Spleen (tissue), 11 donors: ENCODE measurements at regions not wholly inside any gene's neighbourhood (a gene's known extent, or its start where the extent isn't known, plus 50 kb on each side); places are given as distances from the start of the nearest gene placed in this dataset.

Experiments
- DNase-seq: peaks from one replicate; pipeline ENCODE4 v3.0.0-alpha.2; 2020
- H3K27ac ChIP-seq, 8 donors: fragments of 200-600 bp; sonication (generic) in 7 of 8; 1 replicate in 4 of 8; 2 replicates in 4 of 8; pipeline versions ENCODE4 v1.5.0 to v1.8.0; 2016 to 2021; ENCODE audit warnings: inconsistent platforms in 4 of 8, mild to moderate bottlenecking in 4 of 8, moderate library complexity in 1 of 8
- H3K27me3 ChIP-seq, 7 donors: fragments of 200-600 bp; sonication (generic) in 6 of 7; replicated peaks in 1 of 7; 1 replicate in 4 of 7; 2 replicates in 3 of 7; pipeline versions ENCODE4 v1.5.0 to v1.8.0; 2016 to 2021; ENCODE audit warnings: inconsistent platforms in 3 of 7, mild to moderate bottlenecking in 1 of 7
- H3K36me3 ChIP-seq, 6 donors: fragments of 200-600 bp; sonication (generic) in 5 of 6; 1 replicate in 4 of 6; 2 replicates in 2 of 6; pipeline versions ENCODE4 v1.5.0 to v1.8.0; 2016 to 2021; ENCODE audit warnings: inconsistent platforms in 2 of 6
- H3K4me1 ChIP-seq, 6 donors: fragments of 200-600 bp; sonication (generic) in 5 of 6; 1 replicate in 3 of 6; 2 replicates in 3 of 6; pipeline versions ENCODE4 v1.5.0 to v1.8.0; 2016 to 2021; ENCODE audit warnings: inconsistent platforms in 3 of 6
- H3K4me3 ChIP-seq, 8 donors: fragments of 200-600 bp; sonication (generic) in 7 of 8; 1 replicate in 4 of 8; 2 replicates in 4 of 8; pipeline versions ENCODE4 v1.5.0 to v1.8.0; 2016 to 2021; ENCODE audit warnings: inconsistent platforms in 4 of 8, mild to moderate bottlenecking in 4 of 8, moderate library complexity in 2 of 8
- H3K9me3 ChIP-seq, 8 donors: fragments of 200-600 bp; sonication (generic) in 7 of 8; 1 replicate in 4 of 8; 2 replicates in 4 of 8; pipeline versions ENCODE4 v1.5.0 to v1.8.0; 2016 to 2021; ENCODE audit warnings: inconsistent platforms in 4 of 8
- POLR2A ChIP-seq, 3 donors: fragments of 450-650 bp; IDR thresholded peaks; one replicate each; pipeline ENCODE4 v1.5.1; 2017; ENCODE audit warnings: antibody characterized with exemption in 3 of 3, mild to moderate bottlenecking in 1 of 3
- POLR2AphosphoS5 ChIP-seq, 3 donors: sonication (generic); formaldehyde crosslinking; IDR thresholded peaks; one replicate each; pipeline ENCODE4 v1.5.1; 2017; ENCODE audit warnings: antibody characterized with exemption in 3 of 3
- WGBS, 5 donors: extraction: QIAGEN DNeasy Blood & Tissue Kit in 3 of 5; methylation state at CpG; one replicate each; pipeline versions ENCODE4 v1.1.5 to v1.1.7; 2013 to 2018; 5-methylcytosine and 5-hydroxymethylcytosine counted together
- intact Hi-C: fragments of 100-400 bp; cut with DNase I; formaldehyde crosslinking; loops from one replicate; pipeline ENCODE4 v1.15.0; 2023; ENCODE audit warnings: low total_unique reads
- TF ChIP-seq, protein P1 (sequence below), 11 experiments: fragments of 200-600 bp in 7 of 11; fragments of 450-650 bp in 4 of 11; sonication (generic) in 4 of 11; IDR thresholded peaks in 8 of 11; conservative IDR thresholded peaks in 3 of 11; 1 replicate in 7 of 11; 2 replicates in 4 of 11; pipeline versions ENCODE4 v1.4.0 to v1.8.0; 2016 to 2021; ENCODE audit warnings: antibody characterized with exemption in 11 of 11, inconsistent platforms in 4 of 11, mild to moderate bottlenecking in 1 of 11
- donor health status: healthy with polysubstance abuse.
- donor health status: DM: no; HTN: no; CAD: no; lungs with moderate emphysema.
- donor health status: DM: no; HTN: no; CAD: no.
- donor health status: Bipolar disorder and iron deficiency.
- donor health status: healthy.
- donor health status: DM: no; HTN: no; CAD: no.
- donor health status: DM: yes; HTN: yes; CAD: no.

DNA sequence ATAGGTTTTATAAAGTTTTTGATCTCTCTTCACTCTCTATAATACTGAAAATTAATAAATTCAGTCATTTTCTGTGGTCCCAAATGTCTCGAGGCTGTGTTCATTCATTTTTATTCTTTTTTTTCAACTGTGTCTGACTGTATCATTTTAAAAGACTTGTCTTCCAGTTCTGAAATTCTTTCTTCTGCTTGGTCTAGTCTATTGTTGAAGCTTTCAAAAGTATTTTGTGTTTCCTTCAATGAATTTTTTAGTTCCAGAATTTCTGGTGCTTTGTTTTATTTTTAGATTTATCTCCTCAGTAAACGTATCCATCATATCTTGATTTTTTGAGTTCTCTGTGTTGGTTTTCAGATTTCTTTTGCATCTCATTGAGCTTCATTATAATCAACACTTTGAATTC lies 161.0 kb upstream of the CHRM3 start:
- Histone ChIP-seq H3K4me3 (no peak overlapping the region), H3K27ac (no peak overlapping the region), H3K36me3 (no peaks in the 10 kb centered on the region), H3K9me3 (peaks cover 0 to 72% (median 51%) of the 10 kb centered on the region in 8 donors), H3K27me3 (no peaks in the 10 kb centered on the region), H3K4me1 (no peaks in the 10 kb centered on the region)
- DNase-seq: no peak
- TF ChIP-seq POLR2AphosphoS5 (IDR thresholded peaks at IDR 0.05) (no peak), POLR2A (IDR thresholded peaks at IDR 0.05) (no peak)
- TF ChIP-seq, protein P1, sequence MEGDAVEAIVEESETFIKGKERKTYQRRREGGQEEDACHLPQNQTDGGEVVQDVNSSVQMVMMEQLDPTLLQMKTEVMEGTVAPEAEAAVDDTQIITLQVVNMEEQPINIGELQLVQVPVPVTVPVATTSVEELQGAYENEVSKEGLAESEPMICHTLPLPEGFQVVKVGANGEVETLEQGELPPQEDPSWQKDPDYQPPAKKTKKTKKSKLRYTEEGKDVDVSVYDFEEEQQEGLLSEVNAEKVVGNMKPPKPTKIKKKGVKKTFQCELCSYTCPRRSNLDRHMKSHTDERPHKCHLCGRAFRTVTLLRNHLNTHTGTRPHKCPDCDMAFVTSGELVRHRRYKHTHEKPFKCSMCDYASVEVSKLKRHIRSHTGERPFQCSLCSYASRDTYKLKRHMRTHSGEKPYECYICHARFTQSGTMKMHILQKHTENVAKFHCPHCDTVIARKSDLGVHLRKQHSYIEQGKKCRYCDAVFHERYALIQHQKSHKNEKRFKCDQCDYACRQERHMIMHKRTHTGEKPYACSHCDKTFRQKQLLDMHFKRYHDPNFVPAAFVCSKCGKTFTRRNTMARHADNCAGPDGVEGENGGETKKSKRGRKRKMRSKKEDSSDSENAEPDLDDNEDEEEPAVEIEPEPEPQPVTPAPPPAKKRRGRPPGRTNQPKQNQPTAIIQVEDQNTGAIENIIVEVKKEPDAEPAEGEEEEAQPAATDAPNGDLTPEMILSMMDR (IDR thresholded peaks at IDR 0.05 in 8 of 11, conservative IDR thresholded peaks at IDR 0.05 in 3 of 11): no peak
- intact Hi-C loops: no loop called here
- 82 to 88% (median 85%) methylated on average over 2 of the region's 2 CpGs for WGBS, 5 donors

DNA sequence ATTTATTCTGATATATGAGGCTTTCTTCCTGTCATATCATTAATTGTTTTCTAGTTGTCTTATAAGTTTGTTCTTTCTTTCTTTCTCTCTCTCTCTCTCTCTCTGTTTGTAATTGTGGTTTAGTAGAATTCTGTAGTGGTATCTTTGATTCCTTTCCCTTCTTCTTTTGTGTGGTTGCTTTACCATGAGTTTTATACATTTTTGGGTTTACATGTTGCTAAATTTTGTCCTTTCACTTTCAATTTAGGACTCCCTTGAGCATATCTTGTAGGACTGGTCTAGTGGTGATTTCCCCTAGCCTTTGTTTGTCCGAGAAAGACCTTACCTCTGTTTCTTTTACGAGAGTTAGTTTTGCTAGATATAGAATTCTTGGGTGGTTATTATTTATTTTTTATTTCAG lies 162.3 kb upstream of the CHRM3 start:
- Histone ChIP-seq H3K27ac (no peak overlapping the region), H3K4me1 (no peaks in the 10 kb centered on the region), H3K27me3 (no peaks in the 10 kb centered on the region), H3K36me3 (no peaks in the 10 kb centered on the region), H3K4me3 (no peak overlapping the region), H3K9me3 (peaks cover 0 to 85% (median 57%) of the 10 kb centered on the region in 8 donors)
- intact Hi-C loops: no loop called here
- 80 to 94% (median 81%) methylated on average over 2 of the region's 2 CpGs for WGBS, 5 donors
- TF ChIP-seq, protein P1 (IDR thresholded peaks at IDR 0.05 in 8 of 11, conservative IDR thresholded peaks at IDR 0.05 in 3 of 11): no peak
- TF ChIP-seq POLR2AphosphoS5 (IDR thresholded peaks at IDR 0.05): no peak
- TF ChIP-seq POLR2A (IDR thresholded peaks at IDR 0.05): no peak
- DNase-seq: no peak

DNA sequence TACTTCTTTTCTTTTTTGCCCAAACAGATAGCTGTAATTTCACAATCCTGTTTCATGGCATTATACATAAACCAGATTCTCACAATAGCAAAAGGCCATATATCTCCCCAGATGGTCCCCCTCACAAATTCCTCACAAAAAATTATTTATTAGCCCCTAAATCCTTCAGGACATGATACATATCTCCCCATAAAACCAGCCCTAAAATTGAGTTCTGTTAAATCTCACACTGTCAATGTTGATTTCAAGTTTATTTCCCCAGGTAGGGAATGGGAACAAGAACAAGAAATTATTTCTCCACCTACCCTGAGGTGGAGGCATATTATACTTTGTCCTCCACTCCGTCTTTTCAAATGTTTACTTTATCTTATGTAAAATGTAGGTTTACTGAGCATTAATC lies 163.4 kb upstream of the CHRM3 start:
- no peak overlapping the region for H3K4me3 ChIP-seq
- no peaks in the 10 kb centered on the region for H3K27me3 ChIP-seq
- no peak overlapping the region for H3K27ac ChIP-seq
- WGBS, 5 donors: 88 to 100% (median 95%) methylated on average over 1 of the region's 1 CpG
- no peaks in the 10 kb centered on the region for H3K36me3 ChIP-seq
- intact Hi-C loops: no loop called here
- TF ChIP-seq POLR2A (IDR thresholded peaks at IDR 0.05) (no peak), POLR2AphosphoS5 (IDR thresholded peaks at IDR 0.05) (no peak)
- TF ChIP-seq, protein P1 (IDR thresholded peaks at IDR 0.05 in 8 of 11, conservative IDR thresholded peaks at IDR 0.05 in 3 of 11): no peak
- H3K4me1 ChIP-seq: no peaks in the 10 kb centered on the region
- no peak for DNase-seq
- peaks cover 0 to 93% (median 57%) of the 10 kb centered on the region in 8 donors for H3K9me3 ChIP-seq

DNA sequence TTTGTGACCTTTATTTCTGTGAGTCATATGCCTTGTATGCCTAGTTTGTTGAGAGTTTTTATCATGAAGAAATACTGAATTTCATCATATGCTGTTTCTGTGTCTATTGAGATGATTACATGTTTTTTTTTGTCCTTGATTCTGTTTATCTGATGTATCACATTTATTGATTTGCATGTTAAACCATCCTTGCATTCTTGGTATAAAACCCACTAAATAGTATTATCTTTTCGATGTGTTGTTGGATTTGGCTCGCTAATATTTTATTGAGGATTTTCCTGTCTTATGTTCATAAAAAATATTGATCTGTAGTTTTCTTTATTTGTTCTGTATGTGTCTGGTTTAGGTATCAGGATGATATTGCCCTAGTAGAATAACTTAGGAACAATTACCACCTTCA lies 164.7 kb upstream of the CHRM3 start:
- intact Hi-C loops: no loop called here

More for the DNA sequence above, 164.7 kb upstream of the CHRM3 start:
- Histone ChIP-seq H3K36me3 (no peaks in the 10 kb centered on the region), H3K4me3 (no peak overlapping the region), H3K4me1 (no peaks in the 10 kb centered on the region), H3K27me3 (no peaks in the 10 kb centered on the region), H3K9me3 (peaks cover 0 to 83% (median 52%) of the 10 kb centered on the region in 8 donors), H3K27ac (no peak overlapping the region)
- WGBS, 5 donors: 91 to 98% (median 92%) methylated on average over 2 of the region's 2 CpGs
- DNase-seq: no peak
- TF ChIP-seq POLR2A (IDR thresholded peaks at IDR 0.05): no peak
- TF ChIP-seq, protein P1 (IDR thresholded peaks at IDR 0.05 in 8 of 11, conservative IDR thresholded peaks at IDR 0.05 in 3 of 11): no peak
- no peak for TF ChIP-seq POLR2AphosphoS5 (IDR thresholded peaks at IDR 0.05)
